ENCODE measurements at regions not wholly inside any gene's neighbourhood (a gene's known extent, or its start where the extent isn't known, plus 50 kb on each side); places are given as distances from the start of the nearest gene placed in this dataset.
"Not testable (repeated sequence)": the region's sequence is repeated elsewhere in the genome, so short reads cannot be mapped to it uniquely, and the experiment has no call there.

DNA sequence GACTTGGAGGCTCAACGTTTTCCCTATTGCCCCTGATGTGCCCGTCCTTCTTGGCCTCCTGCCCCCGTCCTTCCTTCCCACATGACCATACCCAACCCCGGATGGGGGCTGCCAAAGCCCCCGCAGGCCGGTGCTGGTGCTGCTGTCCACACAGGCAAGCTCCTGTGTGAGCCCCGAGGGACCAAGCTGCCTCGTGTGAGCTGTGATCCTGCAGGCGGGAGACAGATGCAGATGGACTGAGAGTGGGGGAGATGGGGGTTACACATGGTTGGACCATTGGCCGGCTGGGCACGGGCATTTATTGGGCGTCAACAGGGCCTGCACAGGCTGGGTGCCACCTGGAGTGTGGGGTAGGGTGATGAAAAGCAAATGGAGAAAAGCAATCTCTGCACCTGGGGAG, 313.2 kb upstream of the B3GAT1 start:
- DNase-seq (ENCODE audit: low read depth) = no peak

DNA sequence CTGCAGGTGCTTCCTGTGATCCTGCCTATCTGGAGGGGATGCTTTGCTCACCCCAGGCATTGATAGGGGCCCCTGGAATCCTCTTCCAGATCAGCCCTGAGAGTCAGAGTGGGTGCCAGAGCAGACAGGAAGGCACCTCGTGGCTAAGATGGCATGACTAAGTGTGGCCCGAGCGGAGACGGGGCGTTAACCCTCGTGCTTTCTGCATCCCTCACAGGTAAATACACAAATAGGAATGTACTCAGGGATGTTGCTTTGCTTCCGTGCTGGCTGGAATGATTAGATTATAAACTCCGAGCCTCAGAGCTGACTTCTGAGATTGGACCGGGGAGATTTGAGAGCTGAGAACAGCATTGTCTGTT, 312.7 kb upstream of the B3GAT1 start:
- DNase-seq (ENCODE audit: low read depth) = no peak

DNA sequence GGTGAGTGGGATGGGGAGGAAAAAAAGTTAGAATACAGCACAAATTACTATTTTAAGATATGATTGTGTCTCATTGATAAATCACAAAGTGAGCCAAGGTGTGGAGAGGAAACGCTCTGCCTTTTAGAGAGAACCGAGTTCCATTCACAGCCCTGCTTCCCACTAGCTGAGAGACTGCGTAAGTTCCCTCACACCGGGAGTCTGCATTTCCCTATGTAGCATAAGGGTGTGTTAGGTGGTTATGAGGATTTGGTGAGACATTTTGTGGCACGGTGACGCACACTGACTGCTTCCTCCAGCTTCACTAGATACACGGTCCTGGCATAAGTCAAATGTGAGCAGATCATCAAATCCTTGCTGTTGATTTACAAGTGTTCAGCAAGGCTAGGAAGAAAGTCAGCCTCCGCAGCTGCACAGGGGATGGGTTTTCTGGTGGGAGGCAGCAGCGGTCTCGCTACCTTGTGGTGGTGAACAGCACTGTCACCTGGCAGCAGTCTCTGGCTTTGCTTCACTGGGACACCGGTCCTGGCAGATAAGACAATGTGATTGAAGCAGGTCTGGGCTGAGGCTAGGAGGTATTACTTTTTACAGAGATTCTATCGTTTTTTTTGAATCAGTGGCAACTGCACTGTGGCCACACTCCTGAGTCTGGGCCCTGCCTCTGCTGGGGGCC, 312.2 kb upstream of the B3GAT1 start:
- no peak for DNase-seq (ENCODE audit: low read depth)

DNA sequence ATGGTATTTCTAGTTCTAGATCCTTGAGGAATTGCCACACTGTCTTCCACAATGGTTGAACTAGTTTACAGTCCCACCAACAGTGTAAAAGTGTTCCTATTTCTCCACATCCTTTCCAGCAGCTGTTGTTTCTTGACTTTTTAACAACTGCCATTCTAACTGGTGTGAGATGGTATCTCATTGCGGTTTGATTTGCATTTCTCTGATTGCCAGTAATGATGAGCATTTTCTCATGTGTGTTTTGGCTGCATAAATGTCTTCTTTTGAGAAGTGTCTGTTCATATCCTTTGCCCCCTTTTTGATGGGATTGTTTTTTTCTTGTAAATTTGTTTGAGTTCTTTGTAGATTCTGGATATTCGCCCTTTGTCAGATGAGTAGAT, 308.6 kb upstream of the B3GAT1 start:
- not testable (repeated sequence) for DNase-seq (ENCODE audit: low read depth)

DNA sequence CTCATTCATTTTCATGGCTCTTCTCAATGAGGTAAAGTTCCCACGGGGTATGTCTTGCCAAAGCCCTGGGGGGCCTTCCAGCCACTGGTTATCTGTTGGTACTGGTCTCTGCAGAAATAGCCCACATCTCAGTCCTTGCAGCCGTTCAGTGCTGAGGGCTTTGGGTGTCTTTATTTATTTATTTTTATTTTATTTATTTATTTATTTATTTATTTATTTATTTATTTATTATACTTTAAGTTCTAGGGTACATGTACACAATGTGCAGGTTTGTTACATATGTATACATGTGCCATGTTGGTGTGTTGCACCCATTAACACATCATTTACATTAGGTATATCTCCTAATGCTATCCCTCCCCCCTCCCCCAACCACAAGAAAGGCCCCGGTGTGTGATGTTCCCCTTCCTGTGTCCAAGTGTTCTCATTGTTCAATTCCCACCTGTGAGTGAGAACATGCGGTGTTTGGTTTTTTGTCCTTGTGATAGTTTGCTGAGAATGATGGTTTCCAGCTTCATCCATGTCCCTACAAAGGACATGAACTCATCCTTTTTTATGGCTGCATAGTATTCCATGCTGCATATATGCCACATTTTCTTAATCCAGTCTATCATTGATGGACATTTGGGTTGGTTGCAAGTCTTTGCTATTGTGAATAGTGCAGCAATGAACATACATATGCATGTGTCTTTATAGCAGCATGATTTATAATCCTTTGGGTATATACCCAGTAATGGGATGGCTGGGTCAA, 308.1 kb upstream of the B3GAT1 start:
- not testable (repeated sequence) for DNase-seq (ENCODE audit: low read depth)

DNA sequence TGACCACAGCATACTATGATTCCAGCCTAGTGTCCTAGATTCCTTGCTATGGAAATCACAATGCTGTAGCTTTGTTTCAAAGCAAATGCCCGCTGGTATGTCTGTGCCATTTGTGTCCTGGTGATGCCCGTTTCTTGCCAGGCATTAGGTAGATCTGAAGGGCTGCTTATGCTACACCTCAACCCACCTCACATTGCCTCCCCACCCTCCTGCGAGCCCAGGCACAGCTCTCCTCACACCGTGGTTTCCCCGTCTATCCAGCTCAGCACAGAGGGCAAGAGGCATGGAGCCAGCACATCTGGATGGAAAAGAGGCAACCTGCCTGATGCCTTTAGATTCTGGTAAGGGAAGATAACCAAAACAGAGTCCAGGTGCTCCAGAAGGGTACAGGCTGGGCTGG, 307.4 kb upstream of the B3GAT1 start:
- no peak for DNase-seq (ENCODE audit: low read depth)

DNA sequence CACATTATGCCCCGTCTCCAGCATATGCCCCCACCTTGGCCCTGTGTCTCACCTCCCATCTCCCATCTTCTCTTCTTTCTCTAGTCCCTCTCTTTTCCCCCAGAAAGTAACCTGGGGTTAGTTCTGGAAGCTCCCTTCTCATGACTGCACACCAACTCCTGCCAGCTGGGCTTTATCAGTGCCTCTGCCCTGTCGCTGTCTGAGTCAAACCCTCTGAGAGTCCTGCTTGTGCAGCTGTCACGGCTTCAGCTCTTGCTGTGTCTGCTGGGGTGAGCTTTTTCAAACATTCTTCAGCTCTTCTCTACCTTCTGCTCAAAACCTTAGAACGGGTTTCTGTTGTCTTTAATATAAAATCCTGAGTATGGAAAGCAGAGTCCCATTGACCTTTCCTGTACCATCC, 304.5 kb upstream of the B3GAT1 start:
- DNase-seq (ENCODE audit: low read depth) = no peak

DNA sequence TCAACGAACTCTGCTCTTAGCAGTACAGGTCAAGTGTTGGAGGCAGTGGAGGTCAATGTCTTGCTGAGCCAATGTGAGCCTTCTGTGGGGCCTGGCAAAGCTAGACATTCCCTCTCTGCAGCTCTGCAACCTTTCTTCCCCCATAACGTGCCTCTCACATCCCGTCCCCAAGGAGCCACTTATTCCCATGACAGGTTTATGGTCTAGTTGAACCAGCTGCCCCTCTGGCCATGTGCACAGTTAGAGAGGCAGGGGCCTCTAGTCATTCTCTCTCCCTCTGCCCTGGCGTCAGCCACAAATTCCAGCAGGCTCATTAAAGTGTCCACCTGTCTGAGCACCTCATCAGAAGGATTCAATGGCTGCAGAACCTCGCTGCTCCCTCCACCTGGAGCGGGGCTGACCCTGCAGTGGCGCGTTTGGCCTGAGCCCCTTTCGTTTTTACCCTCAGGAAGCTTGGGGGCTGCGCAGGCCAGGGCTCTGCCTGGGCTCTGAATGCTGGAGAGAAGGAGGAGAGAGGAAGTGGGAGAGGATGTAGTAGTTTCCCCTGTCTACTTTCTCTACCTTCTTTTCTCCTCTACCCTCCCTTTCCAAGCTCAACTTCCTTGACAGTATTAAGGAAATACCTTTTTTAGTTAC, 302.1 kb upstream of the B3GAT1 start:
- DNase-seq (ENCODE audit: low read depth) = no peak

DNA sequence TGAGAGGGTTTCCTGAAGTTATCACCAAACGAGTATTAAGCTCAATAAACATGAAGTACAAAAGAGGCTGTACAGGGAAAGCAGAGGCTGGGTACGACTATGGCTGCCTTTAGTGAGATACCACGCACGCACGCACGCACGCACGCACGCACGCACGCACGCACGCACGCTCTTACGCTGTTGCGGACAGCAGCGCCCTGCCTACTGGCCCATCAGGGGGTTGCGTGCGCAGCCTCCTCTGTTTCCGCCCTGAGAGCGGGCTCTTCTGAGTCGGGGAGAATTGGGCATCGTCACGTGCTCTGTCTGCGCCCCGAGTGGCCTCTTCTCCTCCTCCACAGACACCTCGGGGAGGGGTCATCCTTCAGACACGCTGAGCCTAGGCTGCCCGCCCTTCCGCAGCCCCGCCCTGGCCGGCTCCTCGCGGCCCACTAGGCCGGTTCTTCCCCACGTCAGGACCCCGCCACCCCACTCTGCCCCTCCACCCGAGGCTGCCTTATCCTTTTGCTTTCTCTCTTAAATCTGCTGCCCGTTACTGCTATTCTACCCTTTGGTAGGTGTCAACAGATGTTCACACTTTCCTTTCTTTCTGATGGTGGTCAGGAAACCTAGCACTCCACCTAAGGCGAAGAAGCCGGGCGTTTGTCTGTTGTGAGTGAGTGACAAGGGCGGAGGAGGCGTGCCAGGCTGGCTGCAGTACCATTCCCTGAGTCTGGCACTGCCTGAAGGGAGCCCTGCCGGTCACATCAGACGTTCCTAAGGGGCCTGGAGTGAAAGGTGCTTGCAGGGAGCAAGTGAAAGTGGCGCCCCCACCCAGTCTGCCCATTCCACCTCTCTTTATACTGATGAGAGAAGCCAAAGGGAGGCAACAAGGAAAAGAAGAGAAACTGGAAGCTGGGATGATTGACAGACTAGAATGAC, 300.4 kb upstream of the B3GAT1 start:
- no peak for DNase-seq (ENCODE audit: low read depth)

DNA sequence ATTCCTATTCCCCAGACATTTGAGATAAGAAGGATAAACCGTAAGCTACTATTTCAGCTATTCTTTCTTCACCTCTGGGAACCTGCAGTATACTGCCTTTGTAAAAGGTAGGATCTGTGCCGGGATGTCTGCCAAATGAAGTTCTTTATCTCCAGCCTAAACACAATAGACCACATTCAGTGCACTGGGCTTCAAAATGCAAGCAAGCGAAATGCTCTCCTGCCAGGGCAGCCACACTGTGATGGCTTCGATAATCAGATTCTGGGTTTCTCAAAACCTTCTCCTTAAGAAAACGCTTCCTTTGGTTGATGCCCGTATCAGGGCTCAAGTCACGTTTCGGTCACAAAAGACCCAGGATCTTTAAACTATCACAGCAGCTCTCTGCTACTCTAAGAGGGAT, 299.5 kb upstream of the B3GAT1 start:
- DNase-seq (ENCODE audit: low read depth) = no peak

DNA sequence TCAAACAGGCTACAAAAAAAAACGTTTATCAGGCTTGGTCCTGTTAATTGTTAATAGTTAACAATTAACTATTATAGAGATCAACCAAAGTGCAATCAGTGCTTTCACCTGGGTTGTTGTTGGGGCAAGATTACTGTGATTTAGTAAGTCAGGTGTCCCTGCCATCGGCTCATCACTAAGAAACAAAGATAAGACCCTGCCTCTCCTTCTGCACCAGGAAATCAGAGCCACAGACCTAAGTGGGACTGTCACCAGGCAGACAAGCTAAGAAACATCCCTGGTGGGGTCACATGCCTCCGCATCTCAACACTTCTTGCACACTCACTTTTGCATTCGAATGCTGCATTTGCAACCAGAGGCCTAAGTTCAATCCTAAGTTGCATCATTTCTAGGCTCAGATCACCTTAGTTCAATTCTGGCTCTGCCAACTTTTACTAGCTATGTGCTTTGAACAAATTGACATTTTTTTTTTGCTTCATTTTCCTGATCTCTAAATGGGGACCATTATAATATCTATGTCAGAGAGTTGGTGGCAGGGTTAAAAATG, 298.9 kb upstream of the B3GAT1 start:
- DNase-seq (ENCODE audit: low read depth) = no peak

DNA sequence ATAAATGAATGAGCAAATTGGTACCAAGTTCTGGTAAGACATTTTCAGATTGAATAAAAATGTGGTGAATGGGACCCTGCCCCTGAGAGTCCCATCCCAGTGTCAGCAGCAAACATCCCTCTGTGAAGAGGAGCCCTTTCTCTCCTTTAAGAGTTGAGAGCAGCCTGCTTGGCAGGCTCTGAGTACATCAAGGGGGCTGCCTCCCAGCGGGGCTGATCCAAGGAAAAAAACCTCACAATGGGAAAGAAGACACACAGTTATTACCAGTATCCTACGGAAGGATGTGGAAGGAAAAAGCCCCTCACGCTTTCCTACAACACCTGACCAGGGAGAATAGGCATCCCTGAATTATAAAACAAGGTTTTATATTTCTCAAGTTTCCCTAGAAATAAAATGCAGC, 293.8 kb upstream of the B3GAT1 start:
- no peak for DNase-seq (ENCODE audit: low read depth)

DNA sequence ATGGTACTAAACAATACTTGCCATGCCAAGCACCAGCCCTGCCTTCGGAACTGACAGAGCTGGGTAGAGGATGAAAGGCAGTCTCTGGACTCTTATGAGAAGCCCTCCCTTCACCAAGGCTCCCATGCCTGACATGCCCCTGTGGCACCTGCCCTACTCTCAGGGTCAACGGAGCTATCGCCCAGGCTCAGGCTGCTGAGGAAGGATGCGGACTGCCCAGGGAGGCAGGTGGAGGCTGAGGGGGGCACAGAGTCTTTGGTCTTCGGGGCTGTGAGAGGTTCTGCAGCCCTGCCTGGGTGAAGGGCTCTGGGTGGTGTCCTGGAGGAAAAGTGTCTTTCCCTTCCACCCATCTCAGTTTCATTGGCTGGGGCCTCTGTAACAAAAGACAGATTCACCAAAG, 290.8 kb upstream of the B3GAT1 start:
- DNase-seq (ENCODE audit: low read depth) = no peak

DNA sequence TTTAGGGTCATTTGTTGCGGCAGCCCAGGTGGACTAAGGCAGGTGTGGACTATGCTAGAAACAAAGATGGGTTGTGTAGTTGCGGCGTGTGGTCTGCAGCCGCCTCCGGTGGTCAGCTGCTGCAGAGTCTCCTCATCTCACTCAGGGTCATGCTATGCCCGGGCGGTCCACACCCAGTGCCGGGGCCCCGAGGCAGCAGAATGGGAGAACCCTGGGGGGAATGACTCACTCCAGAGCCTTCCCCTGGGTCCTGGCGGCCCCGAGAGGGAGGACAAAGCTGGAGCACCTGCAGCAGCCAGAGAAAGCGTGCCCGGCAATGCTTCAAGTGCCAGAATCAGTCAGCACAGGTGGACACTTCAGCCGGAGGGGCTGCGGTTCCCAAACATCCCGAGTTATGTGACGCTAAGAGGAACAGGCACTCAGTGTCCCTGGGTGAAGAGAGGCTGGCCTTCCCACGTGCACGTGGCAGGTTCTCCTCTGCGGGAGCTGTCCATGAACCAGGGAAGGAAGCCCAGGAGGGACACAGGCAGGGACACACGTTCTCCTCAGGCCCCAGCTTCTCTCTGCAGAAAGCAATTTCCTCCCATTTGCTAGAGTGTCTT, 289.6 kb upstream of the B3GAT1 start:
- DNase-seq (ENCODE audit: low read depth) = no peak

DNA sequence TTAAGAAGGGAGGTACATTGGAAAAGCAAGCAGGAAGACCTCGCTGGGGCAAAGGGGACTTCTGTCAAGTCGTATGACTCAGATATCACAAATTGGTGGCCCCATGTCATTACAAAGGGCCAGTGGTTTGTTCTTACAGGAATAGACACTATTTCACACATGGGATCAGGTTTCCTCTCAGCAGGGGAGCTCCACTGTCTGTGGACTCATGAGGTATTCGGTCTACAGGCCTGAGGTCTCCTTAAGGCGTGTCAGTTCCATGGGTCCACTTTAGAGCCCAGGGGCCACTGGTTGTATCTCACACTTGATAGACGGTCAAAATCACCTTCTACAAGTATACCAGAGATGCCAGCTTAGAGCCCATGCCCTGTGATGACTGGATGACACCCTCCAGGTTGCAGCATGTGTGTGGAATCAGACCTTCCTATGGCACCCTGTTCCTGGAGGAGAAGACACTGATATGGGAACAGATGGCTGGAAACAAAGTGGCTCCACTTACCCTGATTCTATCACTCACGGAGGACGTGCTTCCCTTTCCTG, 288.1 kb upstream of the B3GAT1 start:
- no peak for DNase-seq (ENCODE audit: low read depth)

DNA sequence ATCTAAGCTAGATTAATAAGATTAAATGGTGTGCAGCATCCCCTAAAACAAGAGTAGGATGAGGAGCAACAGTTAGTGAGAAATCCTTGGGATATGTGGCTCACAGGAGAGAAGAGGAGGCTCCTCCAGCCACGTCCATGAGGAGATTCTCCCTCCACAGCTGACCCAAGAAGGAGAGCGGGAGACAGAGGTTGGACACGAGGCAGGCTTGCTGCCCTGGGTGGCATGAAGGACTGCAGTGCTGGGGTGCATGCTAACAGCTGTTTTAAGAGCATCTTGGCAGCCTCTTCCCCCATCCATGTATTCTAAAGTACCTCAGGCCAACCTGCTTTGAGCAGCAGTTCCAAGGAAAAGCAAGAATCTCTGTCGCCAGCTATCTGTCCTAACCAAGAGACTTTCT, 284.4 kb upstream of the B3GAT1 start:
- DNase-seq (ENCODE audit: low read depth) = no peak

DNA sequence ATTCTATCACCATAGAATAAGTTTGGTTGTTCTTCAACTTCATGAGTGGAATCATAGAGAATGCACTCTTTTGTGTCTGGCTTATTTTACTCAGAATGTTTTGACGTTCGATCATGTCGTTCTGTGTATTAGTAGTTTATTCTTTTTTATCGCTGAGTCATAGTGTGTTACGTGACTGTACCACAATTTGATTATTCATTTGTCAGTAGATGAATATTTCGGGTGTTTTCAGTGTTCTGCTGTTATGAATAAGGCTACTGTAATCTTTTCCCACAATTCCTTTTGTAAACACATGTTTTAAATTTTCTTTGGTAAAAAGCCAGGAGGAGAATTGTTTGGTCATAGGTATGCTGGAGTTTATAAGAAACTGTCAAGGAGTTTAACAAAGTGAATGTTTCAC, 279.9 kb upstream of the B3GAT1 start:
- peak; percentile 0 for DNase-seq (ENCODE audit: low read depth)

DNA sequence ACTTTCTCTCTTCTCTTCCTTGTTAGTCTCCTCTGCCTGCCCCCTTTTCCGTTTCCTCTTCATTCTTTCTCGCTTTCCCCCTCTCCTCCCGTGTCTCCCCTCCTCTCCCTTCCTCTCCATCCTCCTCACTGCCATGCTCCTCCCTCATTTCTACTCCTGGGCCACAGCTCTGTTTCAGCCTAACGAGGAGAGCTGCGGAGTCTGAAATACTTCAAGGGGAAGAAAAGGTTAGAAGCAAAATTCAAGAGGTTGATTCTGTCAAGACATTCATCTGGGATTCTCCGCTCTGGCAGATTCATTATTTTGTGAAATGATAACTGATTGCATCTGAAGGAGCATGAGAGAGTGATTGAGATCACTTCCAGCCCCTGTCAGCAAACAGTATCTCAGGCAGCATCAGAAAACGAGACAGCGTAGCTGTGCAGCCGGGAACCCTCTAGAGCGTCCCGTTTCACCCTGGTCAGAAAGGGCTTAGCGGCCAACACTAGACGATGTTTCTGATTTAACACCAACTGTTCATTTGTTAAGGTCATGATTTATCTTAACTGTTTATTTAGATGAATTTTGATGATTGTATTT, 279.3 kb upstream of the B3GAT1 start:
- DNase-seq (ENCODE audit: low read depth) = no peak

DNA sequence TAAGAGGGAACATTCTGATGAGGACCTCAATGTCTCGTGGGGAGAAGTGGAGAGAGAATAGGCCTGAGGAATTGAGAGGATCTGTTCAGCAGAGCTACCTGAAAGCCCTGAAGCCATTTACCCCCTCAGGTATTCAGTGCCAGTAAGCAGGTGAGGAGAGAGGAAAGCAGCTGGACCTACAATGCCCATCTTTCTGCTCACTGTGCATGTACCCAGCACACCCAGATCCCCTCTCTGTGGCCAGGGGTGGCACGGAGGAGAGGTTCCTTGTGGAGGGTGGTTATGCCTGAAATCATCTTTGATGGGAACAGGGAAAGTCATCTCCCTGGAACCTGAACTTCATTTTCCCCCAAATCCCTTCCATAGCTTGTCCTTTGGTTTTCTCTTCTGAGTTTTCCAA, 277.8 kb upstream of the B3GAT1 start:
- no peak for DNase-seq (ENCODE audit: low read depth)

DNA sequence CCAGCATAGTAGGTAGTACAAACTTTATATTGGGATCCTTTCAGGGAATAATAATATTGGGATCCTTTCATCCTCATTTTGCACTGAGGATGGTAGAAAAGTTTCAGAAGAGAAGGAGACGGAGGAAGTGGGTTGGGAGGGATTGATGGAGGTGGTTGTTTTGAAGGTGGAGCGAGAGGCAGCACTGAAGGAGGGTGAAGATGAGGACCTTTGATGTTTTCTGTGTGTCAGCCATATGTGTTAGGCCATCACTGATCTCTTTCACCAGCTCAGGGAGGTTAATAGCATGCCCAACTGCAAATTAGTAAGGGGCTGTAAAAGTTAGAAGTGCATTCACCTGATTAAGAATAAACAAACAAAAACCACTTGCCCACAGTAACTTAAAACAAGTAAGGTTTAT, 275.5 kb upstream of the B3GAT1 start:
- DNase-seq (ENCODE audit: low read depth) = no peak

DNA sequence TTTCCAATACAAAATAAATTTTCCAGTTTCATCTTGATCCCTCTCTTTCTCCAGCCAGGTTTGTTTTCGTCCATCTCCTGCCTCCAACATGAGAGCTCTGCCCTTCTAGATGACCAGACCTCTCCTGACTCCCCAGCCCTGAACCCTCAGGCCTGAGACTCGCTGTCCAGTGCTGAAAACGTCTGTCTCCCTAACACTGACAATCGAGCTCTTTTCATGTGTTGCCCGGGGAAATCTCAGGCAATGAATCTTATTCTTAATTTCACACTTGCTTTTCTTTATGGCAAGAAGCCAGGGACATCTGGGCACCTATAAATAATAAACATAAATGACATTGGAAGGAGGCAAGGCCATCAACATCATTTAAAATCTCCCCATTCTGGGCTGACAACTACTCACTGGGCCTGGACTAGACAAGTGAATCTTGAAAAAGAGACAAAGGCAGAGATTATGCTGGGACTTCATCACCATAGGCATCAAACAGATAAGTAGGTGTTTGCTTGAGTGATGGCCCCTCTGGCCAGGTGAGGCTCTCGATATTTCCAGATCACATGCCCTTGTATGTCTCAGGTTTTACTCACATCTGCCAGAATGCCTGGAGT, 274.5 kb upstream of the B3GAT1 start:
- DNase-seq (ENCODE audit: low read depth) = no peak

All from ELR (cell line).